ENCODE measurements at regions not wholly inside any gene's neighbourhood (a gene's known extent, or its start where the extent isn't known, plus 50 kb on each side); places are given as distances from the start of the nearest gene placed in this dataset.
"Not testable (repeated sequence)": the region's sequence is repeated elsewhere in the genome, so short reads cannot be mapped to it uniquely, and the experiment has no call there.

GRCh38 chr6:82118150-82118562 is 129.4 kb downstream of the IBTK start:
- no peak for DNase-seq (ENCODE audit: low spot score)

GRCh38 chr6:82114748-82115147 is 132.8 kb downstream of the IBTK start:
- DNase-seq (ENCODE audit: low spot score) = no peak

GRCh38 chr6:82113231-82113630 is 134.3 kb downstream of the IBTK start:
- no peak for DNase-seq (ENCODE audit: low spot score)

- DNase-seq (ENCODE audit: low spot score) = no peak
Observed at GRCh38 chr6:82111818-82112217, 135.7 kb downstream of the IBTK start.

- no peak for DNase-seq (ENCODE audit: low spot score)
Observed at GRCh38 chr6:82111114-82111513, 136.4 kb downstream of the IBTK start.

- DNase-seq (ENCODE audit: low spot score) = not testable (repeated sequence)
Observed at GRCh38 chr6:82103171-82103570, 144.4 kb downstream of the IBTK start.

GRCh38 chr6:82101374-82102114 is 146.0 kb downstream of the IBTK start:
- DNase-seq (ENCODE audit: low spot score) = not testable (repeated sequence)

- not testable (repeated sequence) for DNase-seq (ENCODE audit: low spot score)
Observed at GRCh38 chr6:82100763-82101162, 146.8 kb downstream of the IBTK start.

- DNase-seq (ENCODE audit: low spot score) = no peak
Observed at GRCh38 chr6:82097676-82098075, 149.9 kb downstream of the IBTK start.

GRCh38 chr6:82095091-82095490 is 152.5 kb downstream of the IBTK start:
- DNase-seq (ENCODE audit: low spot score) = no peak

- DNase-seq (ENCODE audit: low spot score) = no peak
Observed at GRCh38 chr6:82094166-82094806, 153.3 kb downstream of the IBTK start.

GRCh38 chr6:82088978-82089771 is 158.4 kb downstream of the IBTK start:
- no peak for DNase-seq (ENCODE audit: low spot score)

GRCh38 chr6:82086944-82087343 is 160.6 kb downstream of the IBTK start:
- DNase-seq (ENCODE audit: low spot score) = no peak

- DNase-seq (ENCODE audit: low spot score) = no peak
Observed at GRCh38 chr6:82085701-82086100, 161.8 kb downstream of the IBTK start.

GRCh38 chr6:82084324-82084920 is 163.1 kb downstream of the IBTK start:
- DNase-seq (ENCODE audit: low spot score) = no peak

GRCh38 chr6:82083646-82084045 is 163.9 kb downstream of the IBTK start:
- DNase-seq (ENCODE audit: low spot score) = no peak

GRCh38 chr6:82080767-82081166 is 166.8 kb downstream of the IBTK start:
- no peak for DNase-seq (ENCODE audit: low spot score)

GRCh38 chr6:82078286-82078908 is 169.1 kb downstream of the IBTK start:
- no peak for DNase-seq (ENCODE audit: low spot score)

- no peak for DNase-seq (ENCODE audit: low spot score)
Observed at GRCh38 chr6:82076916-82077315, 170.6 kb downstream of the IBTK start.

GRCh38 chr6:82074556-82074955 is 173.0 kb downstream of the IBTK start:
- DNase-seq (ENCODE audit: low spot score) = no peak

- DNase-seq (ENCODE audit: low spot score) = no peak
Observed at GRCh38 chr6:82073484-82073883, 174.1 kb downstream of the IBTK start.

GRCh38 chr6:82072751-82073150 is 174.8 kb downstream of the IBTK start:
- no peak for DNase-seq (ENCODE audit: low spot score)
